GM21619 (cell line): ENCODE measurements at regions not wholly inside any gene's neighbourhood (a gene's known extent, or its start where the extent isn't known, plus 50 kb on each side); places are given as distances from the start of the nearest gene placed in this dataset.
"Not testable (repeated sequence)": the region's sequence is repeated elsewhere in the genome, so short reads cannot be mapped to it uniquely, and the experiment has no call there.

Experiments used
- ATAC-seq: cut with Tn5 transposase; IDR thresholded peaks from one replicate; pipeline ENCODE4 v1.9.1; 2021; ENCODE audit not compliant: unreplicated experiment

DNA sequence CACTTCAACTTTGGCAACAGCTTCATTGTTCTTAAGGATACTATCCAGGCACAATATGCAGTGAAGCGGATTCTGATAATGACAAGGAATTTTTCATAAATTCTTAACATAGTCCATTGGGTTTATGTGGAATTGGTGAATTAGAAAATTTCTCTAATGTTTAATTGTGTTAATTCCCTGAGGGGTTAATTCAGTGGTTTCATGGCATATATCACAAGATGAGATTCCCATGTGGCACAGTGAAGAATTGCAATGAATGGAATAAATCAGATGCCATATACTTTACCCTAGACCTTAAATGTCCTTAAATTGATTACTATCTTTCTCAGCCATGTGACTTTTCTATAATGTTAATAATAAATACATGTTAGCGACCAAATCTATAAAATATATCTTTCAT, 1244.1 kb downstream of the ROBO2 start:
- ATAC-seq = no peak

GRCh38 chr3:78285032-78285728, 1245.3 kb downstream of the ROBO2 start:
- ATAC-seq = no peak

- ATAC-seq = no peak
These were observed 1247.2 kb downstream of the ROBO2 start for GRCh38 chr3:78287085-78287484.

- no peak for ATAC-seq
These were observed 1253.4 kb downstream of the ROBO2 start for GRCh38 chr3:78293284-78293683.

DNA sequence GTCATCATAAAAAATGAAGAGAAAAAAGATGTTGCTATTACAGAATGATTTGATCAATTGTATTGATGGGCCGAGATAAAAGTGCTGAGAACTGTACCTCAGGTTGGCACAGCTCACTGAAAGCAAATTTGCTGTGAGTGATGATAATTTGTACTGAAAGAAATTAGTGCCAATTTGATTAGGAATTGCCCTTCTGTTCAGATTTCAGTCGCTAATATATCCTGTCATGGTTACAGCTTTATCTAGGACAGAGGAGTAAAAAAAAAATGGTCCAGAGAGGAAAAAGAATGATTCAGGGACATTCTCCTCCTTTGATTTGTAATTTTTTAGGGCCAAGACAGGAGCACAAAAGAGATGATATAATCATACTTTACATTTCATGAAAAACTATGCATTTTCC, 1264.2 kb downstream of the ROBO2 start:
- no peak for ATAC-seq

GRCh38 chr3:78312851-78313250, 1273.0 kb downstream of the ROBO2 start:
- ATAC-seq = no peak

- ATAC-seq = no peak
These were observed 1273.4 kb downstream of the ROBO2 start for GRCh38 chr3:78313332-78313731.

- ATAC-seq = no peak
These were observed 1274.4 kb downstream of the ROBO2 start for GRCh38 chr3:78314327-78314726.

- ATAC-seq = no peak
These were observed 1277.9 kb downstream of the ROBO2 start for GRCh38 chr3:78317774-78318173.

DNA sequence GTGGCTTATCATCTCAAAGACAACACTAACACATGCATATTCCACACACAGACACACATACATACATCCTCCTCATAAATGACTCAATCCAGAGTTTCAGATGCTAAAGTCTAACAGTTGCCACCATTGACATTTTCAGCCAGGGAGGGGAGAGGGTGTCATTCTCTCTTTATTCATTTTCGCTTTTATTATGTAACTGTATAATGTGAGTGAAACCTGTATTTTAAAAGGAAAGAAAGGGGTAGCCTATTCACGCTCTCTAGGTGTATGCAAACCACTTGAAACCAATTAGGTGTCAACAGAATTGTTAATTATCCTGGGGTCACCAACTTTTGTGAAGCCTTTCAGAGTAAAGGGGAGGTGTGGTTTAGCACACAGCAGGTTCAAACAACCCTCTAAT, 1282.9 kb downstream of the ROBO2 start:
- no peak for ATAC-seq

GRCh38 chr3:78337801-78338211, 1297.9 kb downstream of the ROBO2 start:
- no peak for ATAC-seq

DNA sequence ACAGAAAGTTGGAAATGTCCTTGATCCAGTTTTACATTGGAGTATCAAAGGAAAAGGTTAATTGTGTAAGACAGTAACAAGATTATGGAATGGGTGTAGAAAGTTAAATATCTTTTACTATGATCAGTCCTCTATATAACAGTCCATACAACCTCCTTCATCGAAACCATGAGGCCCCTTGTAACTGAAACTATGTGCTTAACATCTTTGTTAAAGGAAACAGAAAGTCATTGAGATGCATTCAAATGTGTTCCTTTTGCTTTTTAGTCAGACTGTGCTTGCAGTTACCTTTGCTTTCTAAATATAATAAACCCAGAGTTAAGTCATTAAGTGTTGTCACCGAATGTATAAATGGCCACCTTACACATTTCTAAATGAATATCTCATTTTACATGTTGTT, 1298.5 kb downstream of the ROBO2 start:
- ATAC-seq = peak; percentile 83

DNA sequence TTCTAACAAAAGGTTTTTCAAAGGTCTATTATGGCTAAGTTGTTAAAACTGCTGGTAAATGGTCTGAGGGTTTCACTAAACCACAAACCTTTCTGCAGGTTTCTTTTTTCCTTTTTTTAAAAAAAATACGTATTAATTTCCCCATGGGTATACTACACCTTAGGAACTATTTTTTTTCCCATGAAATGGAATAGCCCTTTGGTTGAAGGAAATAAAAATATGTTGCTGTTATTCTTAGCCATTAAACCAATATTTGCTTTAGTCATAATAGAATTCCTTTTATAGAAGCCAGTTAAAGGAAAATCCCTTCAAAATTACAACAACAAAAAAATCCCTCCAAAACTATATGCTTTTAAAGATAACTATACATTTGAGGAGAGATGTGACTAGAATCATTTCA, 1303.3 kb downstream of the ROBO2 start:
- ATAC-seq = no peak

- not testable (repeated sequence) for ATAC-seq
These were observed 1304.4 kb downstream of the ROBO2 start for GRCh38 chr3:78344267-78344666.

GRCh38 chr3:78344918-78345317, 1305.0 kb downstream of the ROBO2 start:
- ATAC-seq = no peak

DNA sequence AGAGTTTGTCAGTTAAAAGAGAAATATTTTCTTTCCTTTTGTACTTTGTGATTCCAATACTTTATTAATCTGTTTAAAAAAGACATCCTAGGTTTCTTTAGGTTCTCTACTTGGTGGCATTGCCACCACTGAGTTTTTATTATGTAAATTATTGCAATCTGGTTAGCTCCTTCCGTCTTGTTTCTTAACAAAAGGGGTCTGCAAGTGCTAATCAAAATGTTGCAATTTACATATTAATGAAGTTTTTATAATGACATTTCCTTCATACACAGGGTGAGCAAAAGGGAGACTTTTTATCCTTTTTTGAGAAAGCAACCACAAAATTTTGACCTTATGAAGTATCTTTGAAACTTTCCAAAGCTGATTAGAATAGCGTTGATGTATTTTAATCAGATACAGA, 1307.3 kb downstream of the ROBO2 start:
- ATAC-seq = no peak

- ATAC-seq = no peak
These were observed 1308.8 kb downstream of the ROBO2 start for GRCh38 chr3:78348664-78349063.

GRCh38 chr3:78349571-78349970, 1309.7 kb downstream of the ROBO2 start:
- ATAC-seq = no peak

- no peak for ATAC-seq
These were observed 1311.4 kb downstream of the ROBO2 start for GRCh38 chr3:78351334-78351733.

DNA sequence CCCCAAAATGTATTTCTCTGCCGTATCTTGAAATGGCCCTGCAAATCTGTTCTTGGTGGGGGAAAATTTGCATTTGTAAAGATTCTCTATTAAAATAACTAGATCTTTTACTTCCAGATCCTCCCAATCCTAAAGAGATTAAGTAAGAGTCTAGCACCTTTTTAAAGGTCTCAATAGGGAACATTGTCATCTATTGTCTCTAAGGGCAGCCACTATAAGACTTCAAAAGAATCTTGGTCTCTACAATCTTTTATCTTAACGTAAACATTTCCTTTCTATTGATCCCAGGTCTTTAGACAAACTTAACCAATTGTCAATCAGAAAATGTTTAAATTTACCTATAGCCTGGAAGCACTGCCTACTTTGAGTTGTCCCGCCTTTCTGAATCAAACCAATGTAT, 1313.3 kb downstream of the ROBO2 start:
- ATAC-seq = no peak

- ATAC-seq = no peak
These were observed 1321.0 kb downstream of the ROBO2 start for GRCh38 chr3:78360849-78361248.

DNA sequence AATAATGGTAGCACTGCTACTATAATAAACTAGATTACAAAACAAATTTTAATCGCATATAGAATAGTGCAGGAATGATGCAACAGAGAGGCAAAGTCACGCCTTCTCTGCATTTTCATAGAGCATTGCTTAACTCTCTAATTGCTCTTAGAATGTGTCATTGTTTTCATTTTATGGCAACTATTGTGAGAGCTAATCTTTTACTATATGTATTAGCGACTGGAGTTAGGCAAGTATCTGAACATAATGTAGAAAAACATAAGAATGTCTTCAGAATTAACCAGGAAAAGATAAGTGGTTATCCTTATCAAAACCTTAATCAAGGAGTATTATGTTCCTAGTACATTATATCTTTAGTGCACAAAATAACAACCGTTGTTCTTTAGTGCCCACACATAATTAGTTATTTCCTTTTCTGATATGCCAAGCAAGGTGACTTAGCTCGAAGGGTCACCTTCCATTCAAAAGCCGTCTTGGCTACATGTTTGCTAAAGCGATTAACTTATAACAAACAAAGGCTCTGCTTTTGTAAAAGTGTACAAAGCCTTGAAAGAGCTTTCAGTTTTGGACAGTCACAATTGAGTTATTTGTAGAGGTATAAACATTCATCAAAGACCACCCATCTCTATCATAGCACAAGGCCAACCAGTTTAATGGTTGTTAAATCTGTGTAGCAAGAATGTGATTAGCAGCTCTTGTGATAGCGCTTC, 1328.9 kb downstream of the ROBO2 start:
- ATAC-seq = no peak

- no peak for ATAC-seq
These were observed 1350.3 kb downstream of the ROBO2 start for GRCh38 chr3:78390221-78390620.
